ENCODE measurements at regions not wholly inside any gene's neighbourhood (a gene's known extent, or its start where the extent isn't known, plus 50 kb on each side); places are given as distances from the start of the nearest gene placed in this dataset.

- no peak for ATAC-seq (ENCODE audit: insufficient read depth, low FRiP score)
- H3K4me1 ChIP-seq (ENCODE audit: control insufficient read depth in 5 of 5, insufficient read depth in 5 of 5, low read length in 5 of 5): no peaks in the 10 kb centered on the region
- TF ChIP-seq CTCF (IDR thresholded peaks at IDR 0.05; ENCODE audit: control extremely low read depth, extremely low read depth): no peak
These were observed 155.8 kb downstream of the IL15 start for GRCh38 chr4:141792164-141792563.

GRCh38 chr4:141797966-141798365 lies 161.6 kb downstream of the IL15 start:
- TF ChIP-seq CTCF (IDR thresholded peaks at IDR 0.05; ENCODE audit: control extremely low read depth, extremely low read depth): no peak
- no peaks in the 10 kb centered on the region for H3K4me1 ChIP-seq (ENCODE audit: control insufficient read depth in 5 of 5, insufficient read depth in 5 of 5, low read length in 5 of 5)
- H3K9me3 ChIP-seq (ENCODE audit: control insufficient read depth in 4 of 4, insufficient read depth in 3 of 4, low read length in 3 of 4): no peaks in the 10 kb centered on the region
- no peak overlapping the region for H3K4me3 ChIP-seq
- no peak overlapping the region for H3K27ac ChIP-seq (ENCODE audit: low read depth in 1 of 2, low read length in 1 of 2)
- DNase-seq: no peak
- H3K36me3 ChIP-seq (ENCODE audit: control insufficient read depth in 4 of 4, insufficient read depth in 4 of 4, low read length in 4 of 4): no peaks in the 10 kb centered on the region
- 96 to 97% methylated on average over 2 of the region's 2 CpGs for WGBS, 2 donors
- ATAC-seq (ENCODE audit: insufficient read depth, low FRiP score): no peak
- H3K9ac ChIP-seq (ENCODE audit: insufficient read depth in 1 of 2, low read length in 2 of 2): no peak overlapping the region
- H3K27me3 ChIP-seq (ENCODE audit: control insufficient read depth in 3 of 3, insufficient read depth in 3 of 3, low read length in 2 of 3): no peaks in the 10 kb centered on the region

More at GRCh38 chr4:141792164-141792563, 155.8 kb downstream of the IL15 start:
- Histone ChIP-seq H3K4me3 (no peak overlapping the region), H3K27me3 (ENCODE audit: control insufficient read depth in 3 of 3, insufficient read depth in 3 of 3, low read length in 2 of 3) (no peaks in the 10 kb centered on the region), H3K9me3 (ENCODE audit: control insufficient read depth in 4 of 4, insufficient read depth in 3 of 4, low read length in 3 of 4) (no peaks in the 10 kb centered on the region), H3K36me3 (ENCODE audit: control insufficient read depth in 4 of 4, insufficient read depth in 4 of 4, low read length in 4 of 4) (no peaks in the 10 kb centered on the region), H3K9ac (ENCODE audit: insufficient read depth in 1 of 2, low read length in 2 of 2) (no peak overlapping the region), H3K27ac (ENCODE audit: low read depth in 1 of 2, low read length in 1 of 2) (no peak overlapping the region)
- 93% methylated on average over 2 of the region's 2 CpGs for WGBS, 2 donors
- DNase-seq: no peak

- Histone ChIP-seq H3K27ac (ENCODE audit: low read depth in 1 of 2, low read length in 1 of 2) (no peak overlapping the region), H3K36me3 (ENCODE audit: control insufficient read depth in 4 of 4, insufficient read depth in 4 of 4, low read length in 4 of 4) (no peaks in the 10 kb centered on the region), H3K27me3 (ENCODE audit: control insufficient read depth in 3 of 3, insufficient read depth in 3 of 3, low read length in 2 of 3) (no peaks in the 10 kb centered on the region), H3K9me3 (ENCODE audit: control insufficient read depth in 4 of 4, insufficient read depth in 3 of 4, low read length in 3 of 4) (no peaks in the 10 kb centered on the region), H3K4me3 (no peak overlapping the region), H3K4me1 (ENCODE audit: control insufficient read depth in 5 of 5, insufficient read depth in 5 of 5, low read length in 5 of 5) (no peaks in the 10 kb centered on the region), H3K9ac (ENCODE audit: insufficient read depth in 1 of 2, low read length in 2 of 2) (no peak overlapping the region)
- 87 to 94% methylated on average over 3 of the region's 3 CpGs for WGBS, 2 donors
- TF ChIP-seq CTCF (IDR thresholded peaks at IDR 0.05; ENCODE audit: control extremely low read depth, extremely low read depth): no peak
- ATAC-seq (ENCODE audit: insufficient read depth, low FRiP score) (no peak), DNase-seq (no peak)
These were observed 165.2 kb downstream of the IL15 start for GRCh38 chr4:141801558-141801957.

- Histone ChIP-seq H3K9me3 (ENCODE audit: control insufficient read depth in 4 of 4, insufficient read depth in 3 of 4, low read length in 3 of 4) (no peaks in the 10 kb centered on the region), H3K4me1 (ENCODE audit: control insufficient read depth in 5 of 5, insufficient read depth in 5 of 5, low read length in 5 of 5) (no peaks in the 10 kb centered on the region), H3K27me3 (ENCODE audit: control insufficient read depth in 3 of 3, insufficient read depth in 3 of 3, low read length in 2 of 3) (no peaks in the 10 kb centered on the region), H3K27ac (ENCODE audit: low read depth in 1 of 2, low read length in 1 of 2) (no peak overlapping the region), H3K36me3 (ENCODE audit: control insufficient read depth in 4 of 4, insufficient read depth in 4 of 4, low read length in 4 of 4) (no peaks in the 10 kb centered on the region), H3K9ac (ENCODE audit: insufficient read depth in 1 of 2, low read length in 2 of 2) (no peak overlapping the region), H3K4me3 (no peak overlapping the region)
- no peak for TF ChIP-seq CTCF (IDR thresholded peaks at IDR 0.05; ENCODE audit: control extremely low read depth, extremely low read depth)
- DNase-seq (no peak), ATAC-seq (ENCODE audit: insufficient read depth, low FRiP score) (no peak)
- WGBS, 2 donors: 90 to 93% methylated on average over 1 of the region's 1 CpG
These were observed 165.9 kb downstream of the IL15 start for GRCh38 chr4:141802333-141802732.
